HS-27A (cell line): ENCODE measurements at regions not wholly inside any gene's neighbourhood (a gene's known extent, or its start where the extent isn't known, plus 50 kb on each side); places are given as distances from the start of the nearest gene placed in this dataset.

Source experiments
- DNase-seq: peaks from one replicate; pipeline ENCODE4 v3.0.0-alpha.2; 2012; ENCODE audit warnings: low read depth, missing footprints

GRCh38 chr1:37391211-37392011, 83.0 kb upstream of the ZC3H12A start:
- no peak for DNase-seq

DNA sequence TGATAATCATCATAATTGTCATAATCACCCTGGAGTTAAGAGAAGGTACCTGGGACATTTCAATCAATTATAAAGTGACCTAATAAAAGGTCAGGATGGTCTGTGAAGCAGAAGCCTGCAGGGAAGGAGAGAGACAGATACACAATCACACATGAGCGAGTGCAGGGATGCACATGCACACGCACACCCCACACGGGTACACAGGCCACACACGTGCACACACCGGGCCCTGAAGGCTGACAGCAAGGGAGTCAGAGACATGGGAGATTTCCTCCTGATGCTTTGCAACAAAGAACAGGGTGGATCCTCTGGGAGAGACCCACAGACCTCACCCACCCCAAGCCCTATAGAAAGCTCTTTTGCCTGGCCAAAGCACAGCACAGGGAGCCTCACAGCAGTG, 82.3 kb upstream of the ZC3H12A start:
- no peak for DNase-seq

GRCh38 chr1:37393173-37394120, 80.9 kb upstream of the ZC3H12A start:
- DNase-seq, result no peak

GRCh38 chr1:37394574-37395464, 79.6 kb upstream of the ZC3H12A start:
- no peak for DNase-seq

DNA sequence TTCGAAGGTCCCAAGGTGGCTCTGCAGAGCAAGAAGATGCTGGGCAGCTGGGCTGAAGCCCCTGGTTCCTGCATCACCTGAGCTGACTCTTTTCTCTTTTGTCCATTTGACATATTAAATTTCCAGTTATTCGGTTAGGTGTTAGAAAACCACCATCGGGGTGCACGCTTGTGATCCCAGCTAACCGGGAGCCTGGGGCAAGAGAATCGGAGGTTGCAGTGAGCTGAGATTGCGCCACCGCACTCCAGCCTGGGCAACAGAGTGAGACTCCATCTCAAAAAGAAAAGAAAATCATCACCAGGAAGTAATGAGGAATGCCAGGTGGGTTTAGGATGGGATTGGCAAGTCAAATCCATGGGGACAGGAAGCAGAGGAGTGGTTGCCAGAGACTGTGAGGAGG, 76.3 kb upstream of the ZC3H12A start:
- DNase-seq, result no peak

GRCh38 chr1:37399205-37399604, 75.2 kb upstream of the ZC3H12A start:
- no peak for DNase-seq

GRCh38 chr1:37399830-37400464, 74.4 kb upstream of the ZC3H12A start:
- no peak for DNase-seq

DNA sequence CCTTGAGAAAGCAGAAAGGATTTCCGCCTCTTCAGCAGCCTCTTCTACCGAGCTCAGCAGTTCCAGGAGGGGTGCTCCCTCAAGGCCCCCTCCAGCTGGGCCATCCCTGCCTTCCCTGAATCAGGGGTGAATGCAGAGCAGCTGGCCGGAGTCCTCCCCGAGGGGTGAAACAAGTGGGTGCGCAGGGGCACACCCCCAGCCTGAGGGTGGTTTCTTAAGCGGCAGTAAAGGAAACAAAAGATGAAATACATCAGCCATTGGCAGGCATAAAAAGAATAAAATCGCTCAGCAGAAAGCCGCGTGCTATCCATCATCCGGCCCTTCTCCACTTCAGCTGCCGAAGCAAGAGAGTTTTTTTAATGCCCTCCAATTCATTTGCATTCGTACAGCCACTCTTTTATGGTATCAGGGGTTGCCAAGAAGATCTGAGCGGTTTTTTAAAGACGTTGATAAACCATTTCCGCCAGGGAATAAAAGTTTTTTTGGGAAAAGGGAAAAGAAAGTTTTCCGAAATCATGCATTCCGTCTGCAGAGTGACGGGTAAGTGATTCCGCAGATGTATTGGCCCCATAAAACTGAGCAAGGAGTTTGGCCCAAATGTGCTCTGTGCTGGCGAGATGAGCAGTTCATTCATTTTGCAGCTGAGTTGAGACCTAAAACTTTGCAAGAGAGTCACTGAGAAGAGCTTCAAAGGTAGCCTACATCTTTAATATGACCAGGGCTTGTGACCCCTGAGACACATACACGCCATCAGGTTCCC, 73.7 kb upstream of the ZC3H12A start:
- DNase-seq, result no peak

GRCh38 chr1:37403166-37403565, 71.2 kb upstream of the ZC3H12A start:
- DNase-seq, result no peak

- DNase-seq, result no peak
Observed at GRCh38 chr1:37404711-37405110, 69.7 kb upstream of the ZC3H12A start.

DNA sequence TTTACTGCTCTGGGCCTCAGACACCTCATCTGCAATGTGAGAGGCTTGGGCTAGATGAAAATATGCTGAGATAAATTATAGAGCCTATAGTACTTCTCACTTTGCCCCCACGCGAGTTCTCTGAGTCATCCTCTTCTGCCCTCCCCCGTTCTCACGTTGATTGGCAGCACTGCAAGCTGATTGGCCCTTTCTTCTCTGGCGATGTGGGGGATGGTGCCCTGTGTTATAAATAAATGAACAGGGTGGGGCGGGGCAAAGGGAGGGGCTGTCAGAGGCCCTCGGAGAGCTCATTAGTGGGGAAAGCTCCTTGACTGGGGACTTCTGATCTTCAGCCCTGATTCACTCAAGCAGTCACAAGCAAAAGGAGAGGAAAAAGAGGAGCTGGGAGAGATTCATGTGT, 64.3 kb upstream of the ZC3H12A start:
- no peak for DNase-seq

DNA sequence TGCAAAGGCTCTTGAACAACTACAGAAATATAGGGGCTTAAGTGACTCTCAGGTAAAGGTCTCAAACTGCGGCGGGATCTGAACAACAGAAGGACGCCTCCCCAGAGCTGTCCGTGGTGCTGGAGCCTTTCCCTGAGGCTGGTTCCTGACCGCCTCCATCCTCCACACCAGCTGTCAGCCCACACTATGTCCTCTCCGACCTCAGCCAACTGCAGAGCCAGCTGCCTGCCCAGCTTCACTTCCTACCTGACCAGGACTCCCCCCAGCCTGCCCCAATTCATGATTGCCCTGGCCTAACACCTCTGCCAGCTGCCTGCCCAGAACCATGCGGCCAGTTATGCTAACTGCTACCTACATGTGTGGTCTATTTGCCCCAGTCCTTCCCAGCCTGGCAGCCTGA, 63.6 kb upstream of the ZC3H12A start:
- no peak for DNase-seq

DNA sequence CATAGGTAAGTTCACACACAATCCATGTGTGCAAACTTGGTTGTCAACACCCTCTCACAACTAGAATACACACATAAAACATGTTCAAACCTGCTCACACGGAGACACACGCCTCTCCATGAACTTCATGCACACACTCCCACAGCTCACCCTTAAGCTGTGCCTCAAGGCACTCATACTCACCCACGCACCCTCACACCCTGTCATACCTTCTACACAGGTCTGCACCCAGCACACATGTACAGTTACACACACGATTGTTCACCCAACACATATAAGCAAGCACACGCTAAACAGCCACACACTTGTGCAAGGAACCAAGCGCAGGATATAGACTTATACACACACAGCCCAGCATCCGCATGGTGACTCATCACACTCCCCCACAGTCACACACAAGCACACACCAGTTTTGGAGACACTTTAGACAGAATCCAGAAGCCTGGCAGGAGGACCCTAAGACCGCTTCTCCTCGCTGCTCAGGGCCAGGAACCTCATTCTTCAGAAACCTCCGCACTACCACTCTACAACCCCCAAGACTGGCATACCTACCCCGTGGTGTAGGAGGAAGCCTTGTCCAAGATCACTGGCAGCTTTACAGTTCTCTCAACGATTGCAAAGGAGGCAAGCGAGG, 58.7 kb upstream of the ZC3H12A start:
- no peak for DNase-seq

GRCh38 chr1:37420456-37420855, 53.9 kb upstream of the ZC3H12A start:
- no peak for DNase-seq

DNA sequence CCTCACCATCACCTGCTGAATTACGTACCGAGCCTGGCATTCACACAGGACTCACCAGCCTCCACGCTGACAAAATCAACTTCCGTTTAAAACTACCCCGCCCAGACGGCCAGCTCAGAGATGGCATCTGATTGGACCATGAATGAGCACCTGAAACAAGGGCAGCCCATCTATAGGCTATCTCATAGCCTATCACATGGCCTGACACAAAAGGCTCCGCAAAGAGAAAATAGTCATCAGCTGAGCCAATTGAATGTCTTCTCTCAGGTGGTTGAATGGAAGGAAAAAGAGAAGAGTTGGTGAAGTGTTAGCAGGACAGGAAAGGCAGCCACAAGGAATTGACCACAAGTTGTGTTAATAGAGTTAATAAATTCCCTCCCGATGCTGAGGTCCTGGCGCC, 50.6 kb upstream of the ZC3H12A start:
- DNase-seq, result no peak

GRCh38 chr1:37424523-37424922, 49.9 kb upstream of the ZC3H12A start:
- no peak for DNase-seq
